ENCODE measurements at regions not wholly inside any gene's neighbourhood (a gene's known extent, or its start where the extent isn't known, plus 50 kb on each side); places are given as distances from the start of the nearest gene placed in this dataset.
"Not testable (repeated sequence)": the region's sequence is repeated elsewhere in the genome, so short reads cannot be mapped to it uniquely, and the experiment has no call there.

DNA sequence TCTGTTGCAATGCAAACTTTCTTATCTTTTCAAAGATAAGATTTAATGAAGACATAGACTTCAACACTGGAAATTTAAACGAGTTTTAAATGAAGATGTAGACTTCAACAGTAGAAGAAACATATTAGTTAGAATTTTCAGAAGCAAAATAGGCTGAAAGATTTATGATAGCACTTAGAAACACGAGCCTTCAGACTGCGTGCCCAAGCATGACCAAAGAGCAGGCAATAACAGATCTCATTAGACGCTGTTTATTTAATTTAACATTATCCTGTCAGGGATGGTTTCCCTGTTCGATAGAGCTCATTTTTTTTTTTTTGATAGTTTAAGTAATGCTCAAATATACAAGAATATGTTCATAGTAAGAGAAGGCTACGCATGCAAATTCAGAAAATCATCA lies 604.7 kb upstream of the SOX9 start:
- DNase-seq = peak; percentile 48

GRCh38 chr17:71519285-71519684 lies 601.5 kb upstream of the SOX9 start:
- no peak for DNase-seq

- DNase-seq = no peak
Observed at GRCh38 chr17:71521724-71522123, 599.1 kb upstream of the SOX9 start.

DNA sequence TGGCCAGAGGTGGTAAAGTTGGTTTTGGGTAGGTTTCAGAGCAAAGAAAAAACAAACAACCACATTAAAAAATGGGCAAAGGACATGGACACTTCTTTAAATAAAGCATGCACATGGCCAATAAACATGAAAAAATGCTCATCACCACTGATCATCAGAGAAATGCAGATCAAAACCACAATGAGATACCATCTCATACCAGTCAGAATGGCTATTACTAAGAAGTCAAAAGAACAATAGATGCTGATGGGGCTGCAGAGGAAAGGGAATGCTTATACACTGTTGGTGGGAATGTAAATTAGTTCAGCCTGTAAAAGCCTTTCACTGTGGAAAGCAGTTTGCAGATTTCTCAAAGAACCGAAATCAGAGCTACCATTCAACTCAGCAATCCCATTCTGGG lies 598.4 kb upstream of the SOX9 start:
- no peak for DNase-seq

DNA sequence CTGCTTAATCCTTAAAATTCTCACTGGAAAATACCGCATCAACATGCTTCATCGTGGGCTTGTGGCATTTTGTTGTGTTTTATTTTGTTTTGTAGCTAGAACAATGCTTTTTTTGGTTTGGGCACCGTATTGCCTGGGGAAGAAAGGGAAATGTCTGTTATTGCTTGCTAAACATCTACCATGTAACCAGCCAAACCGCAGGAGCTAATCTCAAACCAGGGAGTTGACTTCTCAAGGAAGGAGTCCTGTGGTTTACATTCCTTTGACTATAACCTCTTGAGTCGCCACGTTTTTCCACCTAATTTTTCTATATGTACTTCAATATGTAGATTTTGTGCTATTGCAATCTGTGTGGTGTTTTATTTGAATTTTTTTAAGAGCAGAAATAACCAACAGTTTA lies 593.5 kb upstream of the SOX9 start:
- no peak for DNase-seq

- DNase-seq = no peak
Observed at GRCh38 chr17:71528210-71528609, 592.6 kb upstream of the SOX9 start.

GRCh38 chr17:71530248-71530647 lies 590.6 kb upstream of the SOX9 start:
- DNase-seq = no peak

DNA sequence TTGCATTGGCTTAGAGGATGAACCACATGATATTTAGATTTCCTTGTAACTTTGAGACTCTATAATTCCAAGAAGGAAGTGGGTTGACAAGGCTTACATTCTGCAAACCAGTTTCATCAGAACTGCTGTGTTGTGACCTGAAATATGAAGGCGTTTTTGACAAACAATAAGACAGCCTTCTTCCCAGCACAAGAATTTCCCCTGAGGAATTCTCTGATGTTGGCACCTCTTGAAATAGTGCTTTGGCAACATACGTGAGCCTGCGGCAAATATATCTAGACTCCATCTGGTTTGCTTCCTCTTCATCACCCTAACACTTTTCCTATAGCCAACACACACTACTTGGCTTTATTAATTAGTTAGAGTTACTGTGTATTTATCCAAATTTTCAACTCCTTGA lies 585.5 kb upstream of the SOX9 start:
- DNase-seq = no peak

DNA sequence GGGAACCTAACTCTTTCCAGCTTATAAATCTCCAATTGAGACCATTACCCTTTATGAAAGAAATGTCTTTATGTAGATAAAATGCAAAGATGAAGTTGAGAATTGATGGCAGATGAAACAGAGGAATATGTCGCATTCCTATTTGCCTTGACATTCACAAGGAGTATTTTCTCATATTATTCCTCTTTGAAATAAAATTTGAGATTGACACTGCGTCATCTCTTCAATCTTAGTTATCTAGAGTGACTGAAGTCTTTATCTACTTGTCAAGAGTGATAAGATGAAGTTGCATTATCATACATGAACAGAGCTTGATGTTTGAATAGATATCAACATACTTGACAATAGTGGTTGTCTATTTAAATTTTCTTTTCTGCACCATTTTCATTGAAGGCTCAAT lies 574.4 kb upstream of the SOX9 start:
- no peak for DNase-seq

GRCh38 chr17:71547904-71548303 lies 572.9 kb upstream of the SOX9 start:
- no peak for DNase-seq

- no peak for DNase-seq
Observed at GRCh38 chr17:71548540-71549190, 572.2 kb upstream of the SOX9 start.

DNA sequence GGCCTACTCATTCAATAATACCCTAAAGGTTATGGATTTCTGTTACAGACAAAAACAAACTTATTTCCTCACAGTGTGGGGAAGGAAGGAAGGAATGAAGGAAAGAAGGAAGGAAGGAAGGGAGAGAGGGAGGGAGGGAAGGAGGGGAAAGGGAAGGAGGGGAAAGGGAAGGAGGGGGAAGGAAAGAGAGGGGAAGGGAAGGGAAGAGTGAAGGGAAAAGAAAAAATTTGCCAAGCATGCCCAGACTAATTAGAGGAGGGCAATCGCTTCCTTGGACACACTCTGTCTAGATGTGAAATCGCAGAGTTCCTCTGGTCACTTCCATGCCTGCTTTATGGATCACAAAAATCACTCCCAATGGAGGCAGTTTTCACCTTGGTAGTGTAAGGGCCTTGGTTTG lies 570.1 kb upstream of the SOX9 start:
- DNase-seq = no peak

GRCh38 chr17:71553381-71553780 lies 567.4 kb upstream of the SOX9 start:
- DNase-seq = no peak

GRCh38 chr17:71558901-71559300 lies 561.9 kb upstream of the SOX9 start:
- DNase-seq = no peak

DNA sequence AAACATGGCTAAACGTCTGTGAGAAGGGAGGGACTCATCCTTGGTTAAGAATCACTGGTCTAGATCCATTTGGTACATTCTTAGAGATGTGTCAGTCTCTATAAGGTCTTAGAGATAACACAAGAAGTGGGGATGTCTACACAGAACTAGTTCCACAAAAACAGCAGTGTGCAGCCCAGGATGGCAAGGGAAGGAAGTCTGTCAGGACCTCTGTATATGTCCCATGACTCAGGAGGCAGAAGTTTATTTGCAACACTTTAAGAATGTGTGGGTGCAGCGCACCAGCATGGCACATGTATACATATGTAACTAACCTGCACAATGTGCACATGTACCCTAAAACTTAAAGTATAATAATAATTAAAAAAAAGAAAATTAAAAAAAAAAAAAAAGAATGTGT lies 548.5 kb upstream of the SOX9 start:
- DNase-seq = no peak

DNA sequence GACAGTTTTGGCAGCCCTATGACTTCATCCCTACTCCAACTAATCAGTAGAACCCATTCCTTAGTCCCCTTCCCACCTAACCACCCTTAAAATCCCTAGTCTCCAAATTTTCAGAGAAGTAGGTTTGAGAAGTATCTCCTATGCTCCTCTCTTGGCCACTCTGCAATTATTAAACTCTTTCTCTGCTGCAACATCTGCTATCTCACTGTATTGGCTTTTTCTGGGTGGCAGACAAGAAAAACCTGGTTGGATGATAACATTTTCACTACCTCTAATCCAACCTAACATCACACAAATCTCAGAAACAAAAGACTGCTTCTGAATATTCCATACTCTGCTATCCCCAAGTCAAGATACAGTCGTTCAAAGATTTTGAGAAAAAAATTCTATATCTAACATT lies 542.4 kb upstream of the SOX9 start:
- no peak for DNase-seq

DNA sequence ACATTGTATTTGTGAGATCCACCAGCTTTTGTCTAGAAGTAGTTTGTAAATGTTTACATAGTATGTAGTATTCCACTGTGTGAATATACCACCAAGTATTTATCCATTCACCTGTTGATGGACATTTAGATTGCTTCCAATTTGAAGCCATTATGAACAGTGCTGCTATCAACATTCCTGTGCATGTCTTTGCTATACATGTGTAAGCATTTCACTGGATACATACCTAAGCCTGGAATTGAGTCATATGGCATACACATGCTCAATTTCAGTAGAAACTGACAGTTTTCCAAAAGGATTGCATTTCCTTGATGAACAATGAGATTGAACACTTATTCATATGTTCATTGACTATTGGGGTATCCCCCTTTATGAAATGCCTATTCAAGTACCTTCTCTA lies 540.6 kb upstream of the SOX9 start:
- no peak for DNase-seq

- no peak for DNase-seq
Observed at GRCh38 chr17:71585540-71585939, 535.3 kb upstream of the SOX9 start.

DNA sequence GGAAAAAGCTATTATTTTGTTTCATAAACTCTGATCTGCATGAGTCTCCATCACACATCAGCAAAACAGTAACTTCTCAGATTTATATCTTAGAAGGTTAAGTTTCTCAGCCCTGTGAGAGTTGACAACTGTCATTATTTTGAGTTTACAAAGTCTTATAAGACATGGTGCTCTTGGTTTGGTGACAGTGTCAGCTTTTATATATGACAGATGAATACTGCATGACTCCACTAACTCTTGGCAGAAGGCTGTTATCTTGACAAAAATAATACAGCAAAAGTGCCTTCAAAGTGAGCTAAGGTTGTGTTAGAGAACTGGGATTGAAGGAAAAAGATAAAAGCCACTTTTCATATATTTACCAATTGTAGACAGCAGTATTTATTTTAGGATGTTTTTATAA lies 528.4 kb upstream of the SOX9 start:
- DNase-seq = no peak

GRCh38 chr17:71593078-71593477 lies 527.7 kb upstream of the SOX9 start:
- no peak for DNase-seq

GRCh38 chr17:71599583-71599982 lies 521.2 kb upstream of the SOX9 start:
- DNase-seq = not testable (repeated sequence)

- DNase-seq = no peak
Observed at GRCh38 chr17:71600137-71600789, 520.6 kb upstream of the SOX9 start.

DNA sequence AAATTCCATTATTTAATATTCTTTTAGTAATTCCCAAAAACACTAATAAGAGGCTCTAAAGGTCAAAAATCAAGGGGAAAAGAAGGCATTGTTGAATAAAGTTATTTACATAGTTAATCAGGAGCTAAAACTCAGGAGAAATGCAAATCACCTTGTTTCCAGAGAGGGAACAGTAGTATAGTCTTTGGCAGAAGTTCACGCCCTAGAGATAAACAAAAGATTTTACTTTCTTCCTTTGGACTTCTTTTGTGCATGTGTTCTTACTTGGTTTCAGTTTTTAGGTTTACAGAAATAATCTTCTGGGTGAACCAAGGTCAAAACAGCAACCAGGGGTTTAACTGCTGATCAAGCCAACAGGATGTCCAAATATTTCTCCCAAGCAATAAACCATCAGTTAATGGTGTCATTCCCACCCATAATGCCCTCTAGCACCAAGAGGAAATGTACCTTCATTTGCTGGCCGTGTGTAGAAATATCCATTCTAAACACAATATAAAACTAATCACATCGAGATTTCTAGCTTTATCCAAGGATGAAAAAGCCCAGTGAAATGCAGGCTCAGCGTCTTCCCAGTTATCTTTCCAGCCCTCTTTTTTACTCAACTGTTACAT lies 518.8 kb upstream of the SOX9 start:
- DNase-seq = no peak

DNA sequence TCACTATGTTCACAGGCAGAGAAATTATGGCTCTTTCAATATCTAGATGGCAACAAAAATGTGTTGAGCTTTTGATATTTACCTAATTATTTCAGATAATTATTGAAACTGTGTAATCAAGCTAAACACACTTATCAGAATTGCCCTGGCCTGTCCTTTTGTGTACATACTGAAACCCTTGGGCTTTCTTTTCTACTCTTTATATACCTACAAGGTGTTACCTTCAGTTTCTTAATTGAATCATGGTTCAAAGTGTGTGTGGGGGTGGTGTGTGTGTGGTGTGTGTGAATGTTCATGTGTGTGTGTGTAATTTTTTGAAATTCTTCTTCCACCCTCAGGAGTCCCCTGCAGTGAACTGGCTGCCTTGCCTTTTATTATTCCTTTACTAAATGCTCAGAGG lies 506.8 kb upstream of the SOX9 start:
- DNase-seq = no peak

DNA sequence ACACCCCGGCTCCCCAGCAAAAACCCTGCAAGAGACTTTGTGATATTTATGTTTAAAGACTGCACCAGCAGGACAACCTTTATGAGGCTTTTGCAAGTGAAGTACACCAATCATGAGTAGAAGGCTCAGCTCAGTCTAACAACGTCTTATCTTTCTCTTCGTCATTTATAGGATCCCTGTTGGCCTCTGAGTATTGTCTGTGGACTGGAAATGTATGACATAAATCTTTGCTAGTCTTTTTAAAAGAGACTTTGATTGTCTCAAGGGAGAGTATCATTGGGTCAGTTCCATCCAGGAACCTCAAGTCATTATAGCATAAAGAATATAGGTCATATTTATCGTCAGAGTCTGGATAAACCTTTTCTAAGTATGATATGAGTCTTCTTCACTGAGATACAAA lies 505.0 kb upstream of the SOX9 start:
- DNase-seq = no peak

Measured in NCI-H2171 (cell line).